ENCODE measurements at regions not wholly inside any gene's neighbourhood (a gene's known extent, or its start where the extent isn't known, plus 50 kb on each side); places are given as distances from the start of the nearest gene placed in this dataset.
A peak's percentile ranks its signal among the peaks of the same experiment; 100 is the strongest.

- ChIA-PET POLR2A (no interaction called here), CTCF (interaction anchor here (1.8 kb wide), 1 partner anchor 12 kb away, joined by 7 read pairs; no protein-coding TSS in a partner anchor)
- Histone ChIP-seq H3K36me3 (replicated peaks in 1 of 2; ENCODE audit: control insufficient read depth in 1 of 2, insufficient read depth in 2 of 2, low read length in 1 of 2) (no peaks in the 10 kb centered on the region), H3K79me2 (ENCODE audit: insufficient read depth) (no peaks in the 10 kb centered on the region), H3F3A (replicated peaks; ENCODE audit: insufficient read depth) (no peaks in the 10 kb centered on the region), H4K20me1 (ENCODE audit: insufficient read depth) (no peaks in the 10 kb centered on the region), H2AFZ (ENCODE audit: low read depth) (no peak overlapping the region), H3K4me1 (ENCODE audit: control insufficient read depth in 1 of 2, insufficient read depth in 2 of 2, low read depth in 1 of 2, low read length in 1 of 2) (peaks cover 13 to 14% of the 10 kb centered on the region in 2 experiments), H3K27ac (ENCODE audit: low read depth in 2 of 2, low read length in 1 of 2) (no peak overlapping the region), H3K9ac (no peak overlapping the region), H3K27me3 (ENCODE audit: insufficient read depth) (no peaks in the 10 kb centered on the region), H3K4me2 (0 out of 2 replicates have a peak overlapping the region, but pooled peaks have one; percentile 67), H3K9me2 (no peaks in the 10 kb centered on the region), H3K9me3 (no peaks in the 10 kb centered on the region), H3K4me3 (ENCODE audit: low read depth in 2 of 2, low read length in 1 of 2) (no peak overlapping the region)
- TF ChIP-seq JUND (IDR thresholded peaks at IDR 0.05) (no peak), ELF1 (IDR thresholded peaks at IDR 0.05) (no peak), RXRA (IDR thresholded peaks at IDR 0.05; ENCODE audit: borderline replicate concordance, low read depth) (no peak), SMC3 (IDR thresholded peaks at IDR 0.05; ENCODE audit: low read depth, low read length) (no peak), TCF12 (IDR thresholded peaks at IDR 0.05) (no peak), FOXM1 (IDR thresholded peaks at IDR 0.05; ENCODE audit: low read depth) (no peak), NRF1 (IDR thresholded peaks at IDR 0.05; ENCODE audit: low read depth, low read length) (no peak), USF1 (IDR thresholded peaks at IDR 0.05; ENCODE audit: borderline replicate concordance, low read depth) (no peak), POLR2AphosphoS5 (IDR thresholded peaks at IDR 0.05; ENCODE audit: low read depth, low read length) (no peak), FOXJ3 (CRISPR knock-in tag; IDR thresholded peaks at IDR 0.05) (no peak), CHD2 (IDR thresholded peaks at IDR 0.05; ENCODE audit: low read length, partially characterized antibody) (no peak), RFX5 (IDR thresholded peaks at IDR 0.05; ENCODE audit: low read length) (no peak)
- TF ChIP-seq, protein P1, sequence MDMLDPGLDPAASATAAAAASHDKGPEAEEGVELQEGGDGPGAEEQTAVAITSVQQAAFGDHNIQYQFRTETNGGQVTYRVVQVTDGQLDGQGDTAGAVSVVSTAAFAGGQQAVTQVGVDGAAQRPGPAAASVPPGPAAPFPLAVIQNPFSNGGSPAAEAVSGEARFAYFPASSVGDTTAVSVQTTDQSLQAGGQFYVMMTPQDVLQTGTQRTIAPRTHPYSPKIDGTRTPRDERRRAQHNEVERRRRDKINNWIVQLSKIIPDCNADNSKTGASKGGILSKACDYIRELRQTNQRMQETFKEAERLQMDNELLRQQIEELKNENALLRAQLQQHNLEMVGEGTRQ (IDR thresholded peaks at IDR 0.05; ENCODE audit: borderline replicate concordance, low read depth, low read length), result no peak
- TF ChIP-seq, protein P2, sequence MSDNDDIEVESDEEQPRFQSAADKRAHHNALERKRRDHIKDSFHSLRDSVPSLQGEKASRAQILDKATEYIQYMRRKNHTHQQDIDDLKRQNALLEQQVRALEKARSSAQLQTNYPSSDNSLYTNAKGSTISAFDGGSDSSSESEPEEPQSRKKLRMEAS (IDR thresholded peaks at IDR 0.05; ENCODE audit: low read depth), result no peak
- no peak for DNase-seq
- 74% methylated on average over 2 of the region's 2 CpGs for WGBS (ENCODE audit: low lambda C conversion rate)
Observed at GRCh38 chr5:73280386-73280785, 107.4 kb downstream of the TMEM174 start.

DNA sequence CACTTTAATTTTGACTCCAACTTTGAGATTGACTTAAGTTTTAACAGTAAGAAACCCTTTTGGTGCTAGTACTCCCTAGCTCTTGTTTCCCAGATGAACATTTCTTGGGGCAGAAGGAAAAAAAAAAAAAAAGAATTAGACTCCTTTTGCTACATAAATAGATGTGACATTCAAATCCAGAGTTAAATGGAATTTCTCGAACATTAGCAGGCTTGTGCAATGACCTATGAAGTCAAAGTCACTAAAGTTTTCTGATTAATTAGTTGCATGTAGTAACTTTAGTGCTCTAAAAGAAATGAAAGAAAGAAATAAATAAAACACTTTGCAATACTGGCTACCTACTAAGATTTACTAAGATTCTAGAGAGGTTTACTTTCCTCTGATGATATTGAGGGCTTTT lies 106.8 kb downstream of the TMEM174 start:
- no peak overlapping the region for H3K27ac ChIP-seq (ENCODE audit: low read depth in 2 of 2, low read length in 1 of 2)
- DNase-seq, result no peak
- no peak overlapping the region for H2AFZ ChIP-seq (ENCODE audit: low read depth)
- no peaks in the 10 kb centered on the region for H3K36me3 ChIP-seq (replicated peaks in 1 of 2; ENCODE audit: control insufficient read depth in 1 of 2, insufficient read depth in 2 of 2, low read length in 1 of 2)
- no peaks in the 10 kb centered on the region for H4K20me1 ChIP-seq (ENCODE audit: insufficient read depth)
- no peak overlapping the region for H3K9ac ChIP-seq
- 69% methylated on average over 1 of the region's 1 CpG for WGBS (ENCODE audit: low lambda C conversion rate)
- H3K4me1 ChIP-seq (ENCODE audit: control insufficient read depth in 1 of 2, insufficient read depth in 2 of 2, low read depth in 1 of 2, low read length in 1 of 2), result peaks cover 14 to 19% of the 10 kb centered on the region in 2 experiments
- no peaks in the 10 kb centered on the region for H3K27me3 ChIP-seq (ENCODE audit: insufficient read depth)
- peaks cover 3% of the 10 kb centered on the region for H3F3A ChIP-seq (replicated peaks; ENCODE audit: insufficient read depth)
- H3K4me3 ChIP-seq (ENCODE audit: low read depth in 2 of 2, low read length in 1 of 2), result no peak overlapping the region
- no peak overlapping the region for H3K4me2 ChIP-seq
- CTCF ChIA-PET, result interaction anchor here (1.8 kb wide), 1 partner anchor 12 kb away, joined by 7 read pairs; no protein-coding TSS in a partner anchor
- H3K79me2 ChIP-seq (ENCODE audit: insufficient read depth), result no peaks in the 10 kb centered on the region
- H3K9me3 ChIP-seq, result no peaks in the 10 kb centered on the region
- POLR2A ChIA-PET, result interaction anchor here (0.7 kb wide), 1 partner anchor 11 kb away, joined by 3 read pairs; no protein-coding TSS in a partner anchor
- no peaks in the 10 kb centered on the region for H3K9me2 ChIP-seq
- no peak for TF ChIP-seq RCOR1 (IDR thresholded peaks at IDR 0.05; ENCODE audit: low read length)
- TF ChIP-seq GABPA (IDR thresholded peaks at IDR 0.05; ENCODE audit: low read depth), result no peak
- TF ChIP-seq GATA2 (CRISPR knock-in tag; IDR thresholded peaks at IDR 0.05), result no peak
- TF ChIP-seq, protein P3, sequence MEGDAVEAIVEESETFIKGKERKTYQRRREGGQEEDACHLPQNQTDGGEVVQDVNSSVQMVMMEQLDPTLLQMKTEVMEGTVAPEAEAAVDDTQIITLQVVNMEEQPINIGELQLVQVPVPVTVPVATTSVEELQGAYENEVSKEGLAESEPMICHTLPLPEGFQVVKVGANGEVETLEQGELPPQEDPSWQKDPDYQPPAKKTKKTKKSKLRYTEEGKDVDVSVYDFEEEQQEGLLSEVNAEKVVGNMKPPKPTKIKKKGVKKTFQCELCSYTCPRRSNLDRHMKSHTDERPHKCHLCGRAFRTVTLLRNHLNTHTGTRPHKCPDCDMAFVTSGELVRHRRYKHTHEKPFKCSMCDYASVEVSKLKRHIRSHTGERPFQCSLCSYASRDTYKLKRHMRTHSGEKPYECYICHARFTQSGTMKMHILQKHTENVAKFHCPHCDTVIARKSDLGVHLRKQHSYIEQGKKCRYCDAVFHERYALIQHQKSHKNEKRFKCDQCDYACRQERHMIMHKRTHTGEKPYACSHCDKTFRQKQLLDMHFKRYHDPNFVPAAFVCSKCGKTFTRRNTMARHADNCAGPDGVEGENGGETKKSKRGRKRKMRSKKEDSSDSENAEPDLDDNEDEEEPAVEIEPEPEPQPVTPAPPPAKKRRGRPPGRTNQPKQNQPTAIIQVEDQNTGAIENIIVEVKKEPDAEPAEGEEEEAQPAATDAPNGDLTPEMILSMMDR (IDR thresholded peaks at IDR 0.05), result no peak
- TF ChIP-seq, protein P1 (IDR thresholded peaks at IDR 0.05; ENCODE audit: borderline replicate concordance, low read depth, low read length), result no peak
- no peak for TF ChIP-seq FOXM1 (IDR thresholded peaks at IDR 0.05; ENCODE audit: low read depth)
- no peak for TF ChIP-seq RXRA (IDR thresholded peaks at IDR 0.05; ENCODE audit: borderline replicate concordance, low read depth)
- TF ChIP-seq USF1 (IDR thresholded peaks at IDR 0.05; ENCODE audit: borderline replicate concordance, low read depth), result no peak
- TF ChIP-seq, protein P4, sequence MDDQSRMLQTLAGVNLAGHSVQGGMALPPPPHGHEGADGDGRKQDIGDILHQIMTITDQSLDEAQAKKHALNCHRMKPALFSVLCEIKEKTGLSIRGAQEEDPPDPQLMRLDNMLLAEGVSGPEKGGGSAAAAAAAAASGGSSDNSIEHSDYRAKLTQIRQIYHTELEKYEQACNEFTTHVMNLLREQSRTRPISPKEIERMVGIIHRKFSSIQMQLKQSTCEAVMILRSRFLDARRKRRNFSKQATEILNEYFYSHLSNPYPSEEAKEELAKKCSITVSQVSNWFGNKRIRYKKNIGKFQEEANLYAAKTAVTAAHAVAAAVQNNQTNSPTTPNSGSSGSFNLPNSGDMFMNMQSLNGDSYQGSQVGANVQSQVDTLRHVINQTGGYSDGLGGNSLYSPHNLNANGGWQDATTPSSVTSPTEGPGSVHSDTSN (IDR thresholded peaks at IDR 0.05), result no peak
- TF ChIP-seq SIN3A (IDR thresholded peaks at IDR 0.05; ENCODE audit: borderline replicate concordance, low read depth, low read length), result no peak
- no peak for TF ChIP-seq MXI1 (IDR thresholded peaks at IDR 0.05; ENCODE audit: low read depth, low read length)
